B cell (primary cell): ENCODE measurements at regions not wholly inside any gene's neighbourhood (a gene's known extent, or its start where the extent isn't known, plus 50 kb on each side); places are given as distances from the start of the nearest gene placed in this dataset.

Experiments
- ATAC-seq: fragments of 200-7000 bp; cut with Tn5 transposase; one replicate; pipeline ENCODE4 v1.10.0; 2021; ENCODE audit warnings: low read depth, mild to moderate bottlenecking, moderate number of reproducible peaks, moderate library complexity
- CTCF ChIA-PET: fragments of 350-600 bp; sonication (Branson Sonifier 250); formaldehyde crosslinking; loops from one replicate; lab custom pipeline; 2021; ENCODE audit warnings: antibody characterized with exemption, inconsistent platforms; lab: Charles Lee
- POLR2A ChIA-PET: fragments of 350-600 bp; sonication (Branson Sonifier 250); formaldehyde crosslinking; loops from one replicate; lab custom pipeline; 2021; ENCODE audit warnings: antibody characterized with exemption; lab: Charles Lee
- DNase-seq: peaks from one replicate; pipeline ENCODE4 v3.0.0; 2013
- H2AFZ ChIP-seq: 2 replicates; pipeline ENCODE4 v1.6.1; 2012; ENCODE audit warnings: mild to moderate bottlenecking, low read depth, low read length; ENCODE audit not compliant: insufficient read depth, poor library complexity, severe bottlenecking
- H3K27ac ChIP-seq, 2 donors: 1 replicate in 1 of 2; 2 replicates in 1 of 2; pipeline ENCODE4 v1.5.1; 2012 to 2013; ENCODE audit warnings: low read length in 2 of 2, mild to moderate bottlenecking in 2 of 2, moderate library complexity in 1 of 2
- H3K27me3 ChIP-seq, 4 experiments: fragments of 200-600 bp in 1 of 4; sonication (generic) in 1 of 4; replicated peaks in 1 of 4; 1 replicate in 2 of 4; 2 replicates in 2 of 4; pipeline versions ENCODE4 v1.6.1 to v1.7.0; 2013 to 2016; ENCODE audit warnings: low read length in 3 of 4, mild to moderate bottlenecking in 2 of 4, mixed read lengths in 1 of 4, moderate library complexity in 1 of 4; ENCODE audit not compliant: insufficient read depth in 4 of 4, control insufficient read depth in 3 of 4; ENCODE audit errors: control extremely low read depth in 1 of 4
- H3K36me3 ChIP-seq, 2 experiments: replicated peaks in 1 of 2; 1 replicate in 1 of 2; 2 replicates in 1 of 2; pipeline versions ENCODE4 v1.6.1 to v1.7.1; 2013; ENCODE audit warnings: low read length in 1 of 2; ENCODE audit not compliant: insufficient read depth in 2 of 2, control insufficient read depth in 1 of 2; ENCODE audit errors: control extremely low read depth in 1 of 2, extremely low read depth in 1 of 2
- H3K4me1 ChIP-seq, 2 donors: fragments of 200-600 bp in 1 of 2; sonication (generic) in 1 of 2; 1 replicate in 1 of 2; 2 replicates in 1 of 2; pipeline versions ENCODE4 v1.5.1 to v1.6.1; 2013 to 2017; ENCODE audit warnings: low read length in 2 of 2; ENCODE audit not compliant: control insufficient read depth in 2 of 2, insufficient read depth in 2 of 2
- H3K4me2 ChIP-seq: replicated peaks from 2 replicates; pipeline ENCODE3; 2012; ENCODE audit warnings: mild to moderate bottlenecking, low read depth, low read length; ENCODE audit not compliant: poor library complexity, severe bottlenecking
- H3K4me3 ChIP-seq, 5 experiments: fragments of 200-600 bp in 1 of 5; sonication (generic) in 1 of 5; 1 replicate in 3 of 5; 2 replicates in 2 of 5; pipeline versions ENCODE4 v1.5.1 to v1.7.0; 2011 to 2016; ENCODE audit warnings: low read length in 4 of 5, mild to moderate bottlenecking in 4 of 5, low read depth in 2 of 5, control low read depth in 1 of 5, moderate library complexity in 1 of 5; ENCODE audit not compliant: insufficient read depth in 1 of 5; ENCODE audit errors: control extremely low read depth in 1 of 5, extremely low read depth in 1 of 5
- H3K79me2 ChIP-seq: fragments of 200-600 bp; sonication (generic); one replicate; pipeline ENCODE4 v1.6.0; 2016; ENCODE audit warnings: low read length; ENCODE audit not compliant: control insufficient read depth, insufficient read depth
- H3K9ac ChIP-seq: fragments of 200-600 bp; sonication (generic); 2 replicates; pipeline ENCODE4 v1.6.1; 2017; ENCODE audit warnings: mild to moderate bottlenecking, low read length, moderate library complexity
- H3K9me3 ChIP-seq, 3 donors: one replicate each; pipeline versions ENCODE4 v1.6.1 to v1.7.1; 2013; ENCODE audit warnings: low read length in 2 of 3; ENCODE audit not compliant: control insufficient read depth in 2 of 3, insufficient read depth in 1 of 3; ENCODE audit errors: control extremely low read depth in 1 of 3
- H4K20me1 ChIP-seq: 2 replicates; pipeline ENCODE4 v1.6.0; 2012; ENCODE audit warnings: mild to moderate bottlenecking, low read length; ENCODE audit not compliant: insufficient read depth, control insufficient read depth, poor library complexity, severe bottlenecking
- H3K27ac Mint-ChIP-seq: one replicate; pipeline ENCODE4 v1.8.0; 2021; ENCODE audit warnings: mixed read lengths
- H3K27me3 Mint-ChIP-seq: one replicate; pipeline ENCODE4 v1.8.0; 2021; ENCODE audit warnings: mixed read lengths
- H3K4me1 Mint-ChIP-seq: one replicate; pipeline ENCODE4 v1.8.0; 2021; ENCODE audit warnings: mixed read lengths
- H3K4me3 Mint-ChIP-seq: one replicate; pipeline ENCODE4 v1.8.0; 2021; ENCODE audit warnings: mixed read lengths
- H3K9me3 Mint-ChIP-seq: one replicate; pipeline ENCODE4 v1.8.0; 2022; ENCODE audit warnings: mixed read lengths; ENCODE audit not compliant: insufficient read depth
- EZH2 ChIP-seq: IDR thresholded peaks from 2 replicates; pipeline ENCODE4 v1.6.1; 2012; ENCODE audit warnings: borderline replicate concordance, low read depth, mild to moderate bottlenecking, moderate library complexity, low read length; ENCODE audit not compliant: insufficient read depth, poor library complexity, severe bottlenecking
- WGBS: methylation state at CpG from one replicate; pipeline ENCODE4 v1.1.5; 2013; ENCODE audit warnings: missing lambda C conversion rate; ENCODE audit not compliant: insufficient coverage; 5-methylcytosine and 5-hydroxymethylcytosine counted together
- intact Hi-C: fragments of 100-400 bp; cut with micrococcal nuclease; formaldehyde crosslinking; loops from one replicate; pipeline ENCODE4 v1.10.0; 2022
- TF ChIP-seq, protein P1 (sequence below): fragments of 200-600 bp; IDR thresholded peaks from one replicate; pipeline ENCODE4 v1.8.0; 2022; ENCODE audit warnings: antibody characterized with exemption, mild to moderate bottlenecking

DNA sequence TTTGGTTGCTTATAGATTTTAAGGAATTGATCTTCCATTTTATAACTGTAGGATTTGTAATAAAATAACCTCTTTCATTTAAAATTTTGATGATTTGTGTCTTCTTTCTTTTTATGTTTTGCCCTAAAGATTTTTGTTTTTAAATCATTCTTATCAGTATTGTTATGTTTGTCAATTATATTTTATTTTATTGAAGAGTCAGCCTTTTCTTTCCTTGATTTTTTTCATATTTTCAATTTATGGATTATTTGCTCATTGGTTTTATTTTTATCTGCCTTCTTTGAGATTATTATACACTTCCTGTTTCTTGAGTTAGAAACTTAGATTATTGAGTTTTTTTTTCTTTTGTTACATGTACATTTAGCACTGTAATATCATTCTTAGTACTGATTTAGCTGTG is 233.4 kb upstream of the BRINP3 start:
- Histone ChIP-seq H3K36me3 (no peaks in the 10 kb centered on the region), H3K4me2 (no peak overlapping the region), H3K4me1 (no peaks in the 10 kb centered on the region), H3K27ac (no peak overlapping the region), H3K9ac (no peak overlapping the region), H3K9me3 (no peaks in the 10 kb centered on the region), H3K79me2 (no peaks in the 10 kb centered on the region), H2AFZ (no peak overlapping the region), H3K4me3 (no peak overlapping the region), H3K27me3 (no peaks in the 10 kb centered on the region), H4K20me1 (no peaks in the 10 kb centered on the region)
- ChIA-PET CTCF (no interaction called here), POLR2A (no interaction called here)
- ATAC-seq = no peak
- Mint-ChIP-seq H3K27ac (no peak overlapping the region), H3K4me3 (no peak overlapping the region), H3K9me3 (peaks cover 4% of the 10 kb centered on the region), H3K4me1 (no peaks in the 10 kb centered on the region), H3K27me3 (no peaks in the 10 kb centered on the region)
- DNase-seq = no peak
- intact Hi-C loops = no loop called here
- TF ChIP-seq EZH2 = no peak
- TF ChIP-seq, protein P1, sequence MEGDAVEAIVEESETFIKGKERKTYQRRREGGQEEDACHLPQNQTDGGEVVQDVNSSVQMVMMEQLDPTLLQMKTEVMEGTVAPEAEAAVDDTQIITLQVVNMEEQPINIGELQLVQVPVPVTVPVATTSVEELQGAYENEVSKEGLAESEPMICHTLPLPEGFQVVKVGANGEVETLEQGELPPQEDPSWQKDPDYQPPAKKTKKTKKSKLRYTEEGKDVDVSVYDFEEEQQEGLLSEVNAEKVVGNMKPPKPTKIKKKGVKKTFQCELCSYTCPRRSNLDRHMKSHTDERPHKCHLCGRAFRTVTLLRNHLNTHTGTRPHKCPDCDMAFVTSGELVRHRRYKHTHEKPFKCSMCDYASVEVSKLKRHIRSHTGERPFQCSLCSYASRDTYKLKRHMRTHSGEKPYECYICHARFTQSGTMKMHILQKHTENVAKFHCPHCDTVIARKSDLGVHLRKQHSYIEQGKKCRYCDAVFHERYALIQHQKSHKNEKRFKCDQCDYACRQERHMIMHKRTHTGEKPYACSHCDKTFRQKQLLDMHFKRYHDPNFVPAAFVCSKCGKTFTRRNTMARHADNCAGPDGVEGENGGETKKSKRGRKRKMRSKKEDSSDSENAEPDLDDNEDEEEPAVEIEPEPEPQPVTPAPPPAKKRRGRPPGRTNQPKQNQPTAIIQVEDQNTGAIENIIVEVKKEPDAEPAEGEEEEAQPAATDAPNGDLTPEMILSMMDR = no peak

DNA sequence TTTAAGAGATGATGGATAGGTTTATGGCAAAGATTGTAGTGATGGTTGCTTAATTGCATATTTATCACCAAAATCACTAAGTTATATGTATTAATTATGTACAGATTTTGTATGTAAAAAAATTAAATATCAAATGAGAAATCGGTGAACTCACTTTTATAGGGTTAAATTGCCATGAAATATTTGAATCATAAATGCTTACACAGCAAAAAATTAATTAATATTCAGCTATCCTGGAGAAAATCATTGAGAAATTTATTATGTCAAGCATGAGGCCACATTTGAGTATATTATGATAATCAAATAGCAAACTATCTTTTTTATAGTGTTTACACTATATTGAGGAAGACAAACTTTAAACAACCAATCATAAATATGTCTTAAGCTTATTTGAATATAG is 239.4 kb upstream of the BRINP3 start:
- peaks cover 2% of the 10 kb centered on the region for H3K9me3 Mint-ChIP-seq
- H3K27me3 Mint-ChIP-seq = no peaks in the 10 kb centered on the region
- Histone ChIP-seq H3K4me2 (no peak overlapping the region), H3K79me2 (no peaks in the 10 kb centered on the region), H3K36me3 (no peaks in the 10 kb centered on the region), H4K20me1 (no peaks in the 10 kb centered on the region), H3K27me3 (no peaks in the 10 kb centered on the region), H3K4me1 (no peaks in the 10 kb centered on the region), H3K27ac (no peak overlapping the region), H3K4me3 (no peak overlapping the region), H3K9me3 (peaks cover 0 to 3% (median 1%) of the 10 kb centered on the region in 3 donors), H2AFZ (no peak overlapping the region), H3K9ac (no peak overlapping the region)
- no peak for ATAC-seq
- H3K4me3 Mint-ChIP-seq = no peak overlapping the region
- ChIA-PET POLR2A (no interaction called here), CTCF (no interaction called here)
- no CpG with 5 or more reads among the region's 1 CpG for WGBS
- no peak overlapping the region for H3K27ac Mint-ChIP-seq
- no peaks in the 10 kb centered on the region for H3K4me1 Mint-ChIP-seq
- intact Hi-C loops = no loop called here
- no peak for DNase-seq
- TF ChIP-seq, protein P1 = no peak
- TF ChIP-seq EZH2 = no peak
